GM18858 (cell line): ENCODE measurements at regions not wholly inside any gene's neighbourhood (a gene's known extent, or its start where the extent isn't known, plus 50 kb on each side); places are given as distances from the start of the nearest gene placed in this dataset.
A peak's percentile ranks its signal among the peaks of the same experiment; 100 is the strongest.

ENCODE experiments used
- ATAC-seq: cut with Tn5 transposase; IDR thresholded peaks from one replicate; pipeline ENCODE4 v1.9.1; 2021; ENCODE audit not compliant: unreplicated experiment

GRCh38 chr3:145716519-145716918, 444.5 kb downstream of the PLOD2 start:
- no peak for ATAC-seq

- ATAC-seq = no peak
Observed at GRCh38 chr3:145719114-145719513, 441.9 kb downstream of the PLOD2 start.

GRCh38 chr3:145721273-145721805, 439.6 kb downstream of the PLOD2 start:
- no peak for ATAC-seq

- no peak for ATAC-seq
Observed at GRCh38 chr3:145721815-145722214, 439.2 kb downstream of the PLOD2 start.

- ATAC-seq = no peak
Observed at GRCh38 chr3:145727476-145727875, 433.5 kb downstream of the PLOD2 start.

- ATAC-seq = no peak
Observed at GRCh38 chr3:145735631-145736030, 425.4 kb downstream of the PLOD2 start.

- no peak for ATAC-seq
Observed at GRCh38 chr3:145737952-145738351, 423.0 kb downstream of the PLOD2 start.

GRCh38 chr3:145739926-145740325, 421.1 kb downstream of the PLOD2 start:
- ATAC-seq = no peak

- ATAC-seq = no peak
Observed at GRCh38 chr3:145750657-145751056, 410.3 kb downstream of the PLOD2 start.

GRCh38 chr3:145752576-145752975, 408.4 kb downstream of the PLOD2 start:
- ATAC-seq = no peak

GRCh38 chr3:145754605-145755289, 406.2 kb downstream of the PLOD2 start:
- ATAC-seq = no peak

GRCh38 chr3:145760036-145760435, 400.9 kb downstream of the PLOD2 start:
- no peak for ATAC-seq

- ATAC-seq = no peak
Observed at GRCh38 chr3:145767909-145768308, 393.1 kb downstream of the PLOD2 start.

- peak; percentile 63 for ATAC-seq
Observed at GRCh38 chr3:145776782-145777408, 384.1 kb downstream of the PLOD2 start.

GRCh38 chr3:145780301-145780700, 380.7 kb downstream of the PLOD2 start:
- no peak for ATAC-seq

GRCh38 chr3:145785668-145786067, 375.3 kb downstream of the PLOD2 start:
- no peak for ATAC-seq

- ATAC-seq = no peak
Observed at GRCh38 chr3:145798007-145798406, 363.0 kb downstream of the PLOD2 start.

- ATAC-seq = no peak
Observed at GRCh38 chr3:145798696-145799537, 362.1 kb downstream of the PLOD2 start.

- ATAC-seq = no peak
Observed at GRCh38 chr3:145801696-145802095, 359.3 kb downstream of the PLOD2 start.

- ATAC-seq = no peak
Observed at GRCh38 chr3:145807990-145808389, 353.0 kb downstream of the PLOD2 start.

- no peak for ATAC-seq
Observed at GRCh38 chr3:145812391-145812790, 348.6 kb downstream of the PLOD2 start.
